ENCODE measurements at regions not wholly inside any gene's neighbourhood (a gene's known extent, or its start where the extent isn't known, plus 50 kb on each side); places are given as distances from the start of the nearest gene placed in this dataset.

DNA sequence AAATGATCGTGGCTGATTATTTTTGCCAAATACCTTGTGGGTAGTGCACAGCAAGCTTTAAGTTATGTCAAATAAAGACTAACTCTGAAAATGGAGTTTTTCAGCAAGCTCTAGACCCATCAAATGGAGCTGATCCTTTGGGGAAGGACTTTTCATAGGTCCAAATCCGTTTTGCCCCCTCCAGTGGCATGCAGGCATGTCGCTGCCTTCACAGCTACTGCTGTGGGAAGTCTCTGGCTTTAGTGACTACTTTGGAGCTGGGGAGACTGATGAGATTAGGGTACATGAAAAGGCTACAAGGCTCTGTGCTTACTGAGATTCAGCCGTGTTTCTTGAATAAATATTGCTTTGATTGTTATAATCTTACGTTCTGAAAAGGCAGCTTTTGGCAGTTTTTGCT is 106.6 kb upstream of the HS3ST1 start (continued):
- TF ChIP-seq FOXP1 (CRISPR knock-in tag; IDR thresholded peaks at IDR 0.05; ENCODE audit: borderline replicate concordance), result no peak
- TF ChIP-seq GRHL2 (CRISPR knock-in tag; IDR thresholded peaks at IDR 0.05; ENCODE audit: insufficient replicate concordance, severe bottlenecking), result no peak
- TF ChIP-seq NR3C1 (CRISPR knock-in tag; conservative IDR thresholded peaks at IDR 0.05; ENCODE audit: low read depth), result no peak

DNA sequence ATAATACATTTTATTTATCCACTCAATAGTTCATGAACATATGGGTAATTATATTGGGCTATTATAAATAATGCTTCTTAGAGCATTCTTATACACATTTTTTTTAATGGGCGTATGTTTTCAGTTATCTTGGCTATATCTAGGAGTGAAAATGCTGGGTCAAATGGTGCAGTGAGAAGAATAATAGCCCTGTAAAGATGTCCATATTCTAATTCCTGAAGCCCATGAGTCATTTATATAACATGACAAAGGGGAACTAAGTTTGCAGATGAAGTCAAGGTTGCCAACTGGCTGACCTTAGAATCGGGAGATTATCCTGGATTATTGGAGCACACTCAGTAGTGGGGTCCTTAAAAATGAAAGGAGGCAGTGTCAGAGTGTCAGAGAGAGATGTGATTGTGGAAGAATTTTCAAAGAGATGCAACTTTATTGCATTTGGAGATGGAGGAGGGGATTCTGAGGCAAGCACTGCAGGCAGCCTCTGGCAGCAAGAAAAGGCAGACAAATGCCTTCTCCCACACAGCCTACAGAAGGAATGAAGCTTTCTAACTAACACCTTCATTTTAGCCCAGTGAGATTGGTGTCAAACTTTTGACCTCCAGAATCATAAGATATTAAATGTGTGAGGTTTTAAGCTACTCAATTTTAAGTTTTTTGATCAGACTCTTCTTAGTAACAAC is 106.1 kb upstream of the HS3ST1 start:
- peaks cover 42% of the 10 kb centered on the region for H3K36me3 Mint-ChIP-seq
- no peak overlapping the region for H3K4me3 Mint-ChIP-seq
- H3K4me1 Mint-ChIP-seq, result peaks cover 4% of the 10 kb centered on the region
- ATAC-seq (no peak), DNase-seq (ENCODE audit: low spot score) (no peak)
- no peak overlapping the region for H3K27ac Mint-ChIP-seq
- TF ChIP-seq MYBL2 (CRISPR knock-in tag; IDR thresholded peaks at IDR 0.05), result no peak
- TF ChIP-seq, protein P1, sequence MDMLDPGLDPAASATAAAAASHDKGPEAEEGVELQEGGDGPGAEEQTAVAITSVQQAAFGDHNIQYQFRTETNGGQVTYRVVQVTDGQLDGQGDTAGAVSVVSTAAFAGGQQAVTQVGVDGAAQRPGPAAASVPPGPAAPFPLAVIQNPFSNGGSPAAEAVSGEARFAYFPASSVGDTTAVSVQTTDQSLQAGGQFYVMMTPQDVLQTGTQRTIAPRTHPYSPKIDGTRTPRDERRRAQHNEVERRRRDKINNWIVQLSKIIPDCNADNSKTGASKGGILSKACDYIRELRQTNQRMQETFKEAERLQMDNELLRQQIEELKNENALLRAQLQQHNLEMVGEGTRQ (CRISPR knock-in tag; IDR thresholded peaks at IDR 0.05), result no peak
- TF ChIP-seq NFYB (CRISPR knock-in tag; conservative IDR thresholded peaks at IDR 0.05; ENCODE audit: low read depth), result no peak
- TF ChIP-seq FOXJ3 (CRISPR knock-in tag; IDR thresholded peaks at IDR 0.05; ENCODE audit: borderline replicate concordance), result no peak
- no peak for TF ChIP-seq PRRX2 (CRISPR knock-in tag; IDR thresholded peaks at IDR 0.05)
- TF ChIP-seq, protein P2, sequence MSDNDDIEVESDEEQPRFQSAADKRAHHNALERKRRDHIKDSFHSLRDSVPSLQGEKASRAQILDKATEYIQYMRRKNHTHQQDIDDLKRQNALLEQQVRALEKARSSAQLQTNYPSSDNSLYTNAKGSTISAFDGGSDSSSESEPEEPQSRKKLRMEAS (CRISPR knock-in tag; IDR thresholded peaks at IDR 0.05), result no peak
- TF ChIP-seq, protein P3, sequence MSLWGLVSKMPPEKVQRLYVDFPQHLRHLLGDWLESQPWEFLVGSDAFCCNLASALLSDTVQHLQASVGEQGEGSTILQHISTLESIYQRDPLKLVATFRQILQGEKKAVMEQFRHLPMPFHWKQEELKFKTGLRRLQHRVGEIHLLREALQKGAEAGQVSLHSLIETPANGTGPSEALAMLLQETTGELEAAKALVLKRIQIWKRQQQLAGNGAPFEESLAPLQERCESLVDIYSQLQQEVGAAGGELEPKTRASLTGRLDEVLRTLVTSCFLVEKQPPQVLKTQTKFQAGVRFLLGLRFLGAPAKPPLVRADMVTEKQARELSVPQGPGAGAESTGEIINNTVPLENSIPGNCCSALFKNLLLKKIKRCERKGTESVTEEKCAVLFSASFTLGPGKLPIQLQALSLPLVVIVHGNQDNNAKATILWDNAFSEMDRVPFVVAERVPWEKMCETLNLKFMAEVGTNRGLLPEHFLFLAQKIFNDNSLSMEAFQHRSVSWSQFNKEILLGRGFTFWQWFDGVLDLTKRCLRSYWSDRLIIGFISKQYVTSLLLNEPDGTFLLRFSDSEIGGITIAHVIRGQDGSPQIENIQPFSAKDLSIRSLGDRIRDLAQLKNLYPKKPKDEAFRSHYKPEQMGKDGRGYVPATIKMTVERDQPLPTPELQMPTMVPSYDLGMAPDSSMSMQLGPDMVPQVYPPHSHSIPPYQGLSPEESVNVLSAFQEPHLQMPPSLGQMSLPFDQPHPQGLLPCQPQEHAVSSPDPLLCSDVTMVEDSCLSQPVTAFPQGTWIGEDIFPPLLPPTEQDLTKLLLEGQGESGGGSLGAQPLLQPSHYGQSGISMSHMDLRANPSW (CRISPR knock-in tag; conservative IDR thresholded peaks at IDR 0.05; ENCODE audit: low read depth), result no peak
- TF ChIP-seq, protein P4, sequence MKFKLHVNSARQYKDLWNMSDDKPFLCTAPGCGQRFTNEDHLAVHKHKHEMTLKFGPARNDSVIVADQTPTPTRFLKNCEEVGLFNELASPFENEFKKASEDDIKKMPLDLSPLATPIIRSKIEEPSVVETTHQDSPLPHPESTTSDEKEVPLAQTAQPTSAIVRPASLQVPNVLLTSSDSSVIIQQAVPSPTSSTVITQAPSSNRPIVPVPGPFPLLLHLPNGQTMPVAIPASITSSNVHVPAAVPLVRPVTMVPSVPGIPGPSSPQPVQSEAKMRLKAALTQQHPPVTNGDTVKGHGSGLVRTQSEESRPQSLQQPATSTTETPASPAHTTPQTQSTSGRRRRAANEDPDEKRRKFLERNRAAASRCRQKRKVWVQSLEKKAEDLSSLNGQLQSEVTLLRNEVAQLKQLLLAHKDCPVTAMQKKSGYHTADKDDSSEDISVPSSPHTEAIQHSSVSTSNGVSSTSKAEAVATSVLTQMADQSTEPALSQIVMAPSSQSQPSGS (CRISPR knock-in tag; IDR thresholded peaks at IDR 0.05; ENCODE audit: borderline replicate concordance, low read depth), result no peak
- TF ChIP-seq, protein P5, sequence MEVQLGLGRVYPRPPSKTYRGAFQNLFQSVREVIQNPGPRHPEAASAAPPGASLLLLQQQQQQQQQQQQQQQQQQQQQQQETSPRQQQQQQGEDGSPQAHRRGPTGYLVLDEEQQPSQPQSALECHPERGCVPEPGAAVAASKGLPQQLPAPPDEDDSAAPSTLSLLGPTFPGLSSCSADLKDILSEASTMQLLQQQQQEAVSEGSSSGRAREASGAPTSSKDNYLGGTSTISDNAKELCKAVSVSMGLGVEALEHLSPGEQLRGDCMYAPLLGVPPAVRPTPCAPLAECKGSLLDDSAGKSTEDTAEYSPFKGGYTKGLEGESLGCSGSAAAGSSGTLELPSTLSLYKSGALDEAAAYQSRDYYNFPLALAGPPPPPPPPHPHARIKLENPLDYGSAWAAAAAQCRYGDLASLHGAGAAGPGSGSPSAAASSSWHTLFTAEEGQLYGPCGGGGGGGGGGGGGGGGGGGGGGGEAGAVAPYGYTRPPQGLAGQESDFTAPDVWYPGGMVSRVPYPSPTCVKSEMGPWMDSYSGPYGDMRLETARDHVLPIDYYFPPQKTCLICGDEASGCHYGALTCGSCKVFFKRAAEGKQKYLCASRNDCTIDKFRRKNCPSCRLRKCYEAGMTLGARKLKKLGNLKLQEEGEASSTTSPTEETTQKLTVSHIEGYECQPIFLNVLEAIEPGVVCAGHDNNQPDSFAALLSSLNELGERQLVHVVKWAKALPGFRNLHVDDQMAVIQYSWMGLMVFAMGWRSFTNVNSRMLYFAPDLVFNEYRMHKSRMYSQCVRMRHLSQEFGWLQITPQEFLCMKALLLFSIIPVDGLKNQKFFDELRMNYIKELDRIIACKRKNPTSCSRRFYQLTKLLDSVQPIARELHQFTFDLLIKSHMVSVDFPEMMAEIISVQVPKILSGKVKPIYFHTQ (CRISPR knock-in tag; IDR thresholded peaks at IDR 0.05), result no peak
- TF ChIP-seq TCF7 (CRISPR knock-in tag; IDR thresholded peaks at IDR 0.05; ENCODE audit: low read depth), result no peak
- TF ChIP-seq, protein P6, sequence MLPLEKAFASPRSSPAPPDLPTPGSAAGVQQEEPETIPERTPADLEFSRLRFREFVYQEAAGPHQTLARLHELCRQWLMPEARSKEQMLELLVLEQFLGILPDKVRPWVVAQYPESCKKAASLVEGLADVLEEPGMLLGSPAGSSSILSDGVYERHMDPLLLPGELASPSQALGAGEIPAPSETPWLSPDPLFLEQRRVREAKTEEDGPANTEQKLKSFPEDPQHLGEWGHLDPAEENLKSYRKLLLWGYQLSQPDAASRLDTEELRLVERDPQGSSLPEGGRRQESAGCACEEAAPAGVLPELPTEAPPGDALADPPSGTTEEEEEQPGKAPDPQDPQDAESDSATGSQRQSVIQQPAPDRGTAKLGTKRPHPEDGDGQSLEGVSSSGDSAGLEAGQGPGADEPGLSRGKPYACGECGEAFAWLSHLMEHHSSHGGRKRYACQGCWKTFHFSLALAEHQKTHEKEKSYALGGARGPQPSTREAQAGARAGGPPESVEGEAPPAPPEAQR (CRISPR knock-in tag; IDR thresholded peaks at IDR 0.05), result no peak
- no peak for TF ChIP-seq JUN (CRISPR knock-in tag; IDR thresholded peaks at IDR 0.05)
- TF ChIP-seq, protein P7, sequence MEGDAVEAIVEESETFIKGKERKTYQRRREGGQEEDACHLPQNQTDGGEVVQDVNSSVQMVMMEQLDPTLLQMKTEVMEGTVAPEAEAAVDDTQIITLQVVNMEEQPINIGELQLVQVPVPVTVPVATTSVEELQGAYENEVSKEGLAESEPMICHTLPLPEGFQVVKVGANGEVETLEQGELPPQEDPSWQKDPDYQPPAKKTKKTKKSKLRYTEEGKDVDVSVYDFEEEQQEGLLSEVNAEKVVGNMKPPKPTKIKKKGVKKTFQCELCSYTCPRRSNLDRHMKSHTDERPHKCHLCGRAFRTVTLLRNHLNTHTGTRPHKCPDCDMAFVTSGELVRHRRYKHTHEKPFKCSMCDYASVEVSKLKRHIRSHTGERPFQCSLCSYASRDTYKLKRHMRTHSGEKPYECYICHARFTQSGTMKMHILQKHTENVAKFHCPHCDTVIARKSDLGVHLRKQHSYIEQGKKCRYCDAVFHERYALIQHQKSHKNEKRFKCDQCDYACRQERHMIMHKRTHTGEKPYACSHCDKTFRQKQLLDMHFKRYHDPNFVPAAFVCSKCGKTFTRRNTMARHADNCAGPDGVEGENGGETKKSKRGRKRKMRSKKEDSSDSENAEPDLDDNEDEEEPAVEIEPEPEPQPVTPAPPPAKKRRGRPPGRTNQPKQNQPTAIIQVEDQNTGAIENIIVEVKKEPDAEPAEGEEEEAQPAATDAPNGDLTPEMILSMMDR (IDR thresholded peaks at IDR 0.05), result no peak
- TF ChIP-seq, protein P8, sequence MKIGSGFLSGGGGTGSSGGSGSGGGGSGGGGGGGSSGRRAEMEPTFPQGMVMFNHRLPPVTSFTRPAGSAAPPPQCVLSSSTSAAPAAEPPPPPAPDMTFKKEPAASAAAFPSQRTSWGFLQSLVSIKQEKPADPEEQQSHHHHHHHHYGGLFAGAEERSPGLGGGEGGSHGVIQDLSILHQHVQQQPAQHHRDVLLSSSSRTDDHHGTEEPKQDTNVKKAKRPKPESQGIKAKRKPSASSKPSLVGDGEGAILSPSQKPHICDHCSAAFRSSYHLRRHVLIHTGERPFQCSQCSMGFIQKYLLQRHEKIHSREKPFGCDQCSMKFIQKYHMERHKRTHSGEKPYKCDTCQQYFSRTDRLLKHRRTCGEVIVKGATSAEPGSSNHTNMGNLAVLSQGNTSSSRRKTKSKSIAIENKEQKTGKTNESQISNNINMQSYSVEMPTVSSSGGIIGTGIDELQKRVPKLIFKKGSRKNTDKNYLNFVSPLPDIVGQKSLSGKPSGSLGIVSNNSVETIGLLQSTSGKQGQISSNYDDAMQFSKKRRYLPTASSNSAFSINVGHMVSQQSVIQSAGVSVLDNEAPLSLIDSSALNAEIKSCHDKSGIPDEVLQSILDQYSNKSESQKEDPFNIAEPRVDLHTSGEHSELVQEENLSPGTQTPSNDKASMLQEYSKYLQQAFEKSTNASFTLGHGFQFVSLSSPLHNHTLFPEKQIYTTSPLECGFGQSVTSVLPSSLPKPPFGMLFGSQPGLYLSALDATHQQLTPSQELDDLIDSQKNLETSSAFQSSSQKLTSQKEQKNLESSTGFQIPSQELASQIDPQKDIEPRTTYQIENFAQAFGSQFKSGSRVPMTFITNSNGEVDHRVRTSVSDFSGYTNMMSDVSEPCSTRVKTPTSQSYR (CRISPR knock-in tag; IDR thresholded peaks at IDR 0.05), result no peak
- POLR2A ChIA-PET, result no interaction called here
- peaks cover 3% of the 10 kb centered on the region for H3K27me3 Mint-ChIP-seq (ENCODE audit: low read depth)
- CTCF ChIA-PET, result no interaction called here
- H3K9me3 Mint-ChIP-seq, result peaks cover 58% of the 10 kb centered on the region
